Upper lobe of left lung (tissue), 6 donors: ENCODE measurements at regions not wholly inside any gene's neighbourhood (a gene's known extent, or its start where the extent isn't known, plus 50 kb on each side); places are given as distances from the start of the nearest gene placed in this dataset.

Experiments
- ATAC-seq, 2 donors: fragments of 200-7000 bp; cut with Tn5 transposase; one replicate each; pipeline ENCODE4 v1.9.1; 2022; ENCODE audit warnings: mild to moderate bottlenecking in 2 of 2, moderate library complexity in 2 of 2; ENCODE audit not compliant: low FRiP score in 2 of 2
- DNase-seq, 2 donors: peaks; one replicate each; pipeline ENCODE4 v3.0.0-alpha.2; 2019 to 2020
- H3K27ac ChIP-seq, 4 donors: fragments of 200-600 bp; sonication (generic); one replicate each; pipeline ENCODE4 v1.5.1; 2016 to 2019
- H3K27me3 ChIP-seq, 4 donors: fragments of 200-600 bp; sonication (generic); one replicate each; pipeline ENCODE4 v1.5.1; 2017 to 2019
- H3K36me3 ChIP-seq, 4 donors: fragments of 200-600 bp; sonication (generic); one replicate each; pipeline ENCODE4 v1.5.1; 2016 to 2019
- H3K4me1 ChIP-seq, 4 donors: fragments of 200-600 bp; sonication (generic); one replicate each; pipeline ENCODE4 v1.5.1; 2018 to 2019
- H3K4me3 ChIP-seq, 4 donors: fragments of 200-600 bp; sonication (generic); one replicate each; pipeline ENCODE4 v1.5.1; 2017 to 2019; ENCODE audit warnings: mild to moderate bottlenecking in 2 of 4, moderate library complexity in 1 of 4
- H3K9me3 ChIP-seq, 4 donors: fragments of 200-600 bp; sonication (generic); one replicate each; pipeline ENCODE4 v1.5.1; 2018 to 2019
- EP300 ChIP-seq, 4 donors: sonication (generic); formaldehyde crosslinking; IDR thresholded peaks; one replicate each; pipeline ENCODE4 v1.5.1; 2017; ENCODE audit warnings: antibody characterized with exemption in 4 of 4, control low read depth in 2 of 4
- POLR2A ChIP-seq, 4 donors: fragments of 450-650 bp; IDR thresholded peaks; one replicate each; pipeline ENCODE4 v1.5.1; 2016 to 2017; ENCODE audit warnings: antibody characterized with exemption in 4 of 4, mild to moderate bottlenecking in 2 of 4
- POLR2AphosphoS5 ChIP-seq, 2 donors: sonication (generic); formaldehyde crosslinking; IDR thresholded peaks; one replicate each; pipeline ENCODE4 v1.5.1; 2017; ENCODE audit warnings: antibody characterized with exemption in 2 of 2
- WGBS, 2 donors: methylation state at CpG; one replicate each; pipeline ENCODE4 v1.1.5; 2017 to 2018; 5-methylcytosine and 5-hydroxymethylcytosine counted together
- TF ChIP-seq, protein P1 (sequence below), 6 experiments: fragments of 450-650 bp in 4 of 6; fragments of 200-600 bp in 2 of 6; sonication (generic) in 2 of 6; IDR thresholded peaks; one replicate each; pipeline ENCODE4 v1.5.1; 2016 to 2019; ENCODE audit warnings: antibody characterized with exemption in 6 of 6
- donor health status: DM: no; HTN: no; CAD: no; lungs with moderate emphysema.
- donor health status: DM: no; HTN: yes; CAD: no; lungs with severe emphysema.

DNA sequence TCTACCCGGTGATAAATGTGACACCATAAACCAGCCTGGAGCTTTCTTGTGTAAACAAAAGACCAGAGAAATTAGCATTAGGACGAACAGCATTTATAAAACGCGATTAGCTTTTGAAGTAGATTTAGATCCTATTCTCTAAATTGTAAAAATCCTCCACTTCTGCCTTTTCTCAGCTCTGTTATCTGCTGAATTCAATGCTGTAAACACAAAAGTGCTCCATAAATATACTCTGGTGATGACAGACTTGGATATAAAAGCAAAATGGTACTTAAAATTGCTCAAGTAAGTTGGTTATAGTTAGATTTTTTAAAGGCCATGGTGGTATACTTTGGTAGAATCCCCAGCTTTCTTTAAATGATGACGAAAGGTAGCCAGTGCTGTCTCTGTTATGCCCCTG lies 114.6 kb upstream of the RMST start:
- DNase-seq: no peak
- WGBS, 2 donors: 73 to 75% methylated on average over 5 of the region's 5 CpGs
- ATAC-seq: no peak
- Histone ChIP-seq H3K4me3 (no peak overlapping the region), H3K36me3 (no peaks in the 10 kb centered on the region), H3K27me3 (no peaks in the 10 kb centered on the region), H3K9me3 (no peaks in the 10 kb centered on the region), H3K4me1 (no peaks in the 10 kb centered on the region), H3K27ac (no peak overlapping the region)
- TF ChIP-seq POLR2A (IDR thresholded peaks at IDR 0.05): no peak

DNA sequence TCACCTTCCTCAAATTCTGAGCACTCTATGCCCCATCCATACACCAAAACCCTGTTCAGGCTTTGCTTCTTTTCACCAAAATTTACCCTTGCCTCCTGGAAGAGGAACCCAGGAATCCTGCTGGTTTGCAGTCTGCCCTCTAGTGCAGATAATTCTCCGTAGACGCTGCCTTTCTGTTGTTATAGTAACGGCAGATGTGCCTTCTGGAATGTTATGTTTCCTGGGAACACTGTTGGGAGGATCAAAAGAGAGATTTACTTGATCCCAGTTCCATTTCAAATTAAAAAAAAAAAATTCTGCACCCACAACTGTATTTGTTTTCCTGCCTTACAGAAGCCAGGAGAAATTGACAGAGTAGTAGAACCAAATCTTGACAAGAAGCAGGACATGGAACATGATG lies 104.2 kb upstream of the RMST start:
- Histone ChIP-seq H3K27me3 (no peaks in the 10 kb centered on the region), H3K4me1 (no peaks in the 10 kb centered on the region), H3K36me3 (no peaks in the 10 kb centered on the region), H3K27ac (no peak overlapping the region), H3K4me3 (no peak overlapping the region), H3K9me3 (no peaks in the 10 kb centered on the region)
- WGBS, 2 donors: 41 to 61% methylated on average over 3 of the region's 3 CpGs
- TF ChIP-seq EP300 (IDR thresholded peaks at IDR 0.05) (no peak), POLR2AphosphoS5 (IDR thresholded peaks at IDR 0.05) (no peak), POLR2A (IDR thresholded peaks at IDR 0.05) (no peak)
- TF ChIP-seq, protein P1, sequence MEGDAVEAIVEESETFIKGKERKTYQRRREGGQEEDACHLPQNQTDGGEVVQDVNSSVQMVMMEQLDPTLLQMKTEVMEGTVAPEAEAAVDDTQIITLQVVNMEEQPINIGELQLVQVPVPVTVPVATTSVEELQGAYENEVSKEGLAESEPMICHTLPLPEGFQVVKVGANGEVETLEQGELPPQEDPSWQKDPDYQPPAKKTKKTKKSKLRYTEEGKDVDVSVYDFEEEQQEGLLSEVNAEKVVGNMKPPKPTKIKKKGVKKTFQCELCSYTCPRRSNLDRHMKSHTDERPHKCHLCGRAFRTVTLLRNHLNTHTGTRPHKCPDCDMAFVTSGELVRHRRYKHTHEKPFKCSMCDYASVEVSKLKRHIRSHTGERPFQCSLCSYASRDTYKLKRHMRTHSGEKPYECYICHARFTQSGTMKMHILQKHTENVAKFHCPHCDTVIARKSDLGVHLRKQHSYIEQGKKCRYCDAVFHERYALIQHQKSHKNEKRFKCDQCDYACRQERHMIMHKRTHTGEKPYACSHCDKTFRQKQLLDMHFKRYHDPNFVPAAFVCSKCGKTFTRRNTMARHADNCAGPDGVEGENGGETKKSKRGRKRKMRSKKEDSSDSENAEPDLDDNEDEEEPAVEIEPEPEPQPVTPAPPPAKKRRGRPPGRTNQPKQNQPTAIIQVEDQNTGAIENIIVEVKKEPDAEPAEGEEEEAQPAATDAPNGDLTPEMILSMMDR (IDR thresholded peaks at IDR 0.05): no peak
- ATAC-seq (no peak), DNase-seq (no peak)

DNA sequence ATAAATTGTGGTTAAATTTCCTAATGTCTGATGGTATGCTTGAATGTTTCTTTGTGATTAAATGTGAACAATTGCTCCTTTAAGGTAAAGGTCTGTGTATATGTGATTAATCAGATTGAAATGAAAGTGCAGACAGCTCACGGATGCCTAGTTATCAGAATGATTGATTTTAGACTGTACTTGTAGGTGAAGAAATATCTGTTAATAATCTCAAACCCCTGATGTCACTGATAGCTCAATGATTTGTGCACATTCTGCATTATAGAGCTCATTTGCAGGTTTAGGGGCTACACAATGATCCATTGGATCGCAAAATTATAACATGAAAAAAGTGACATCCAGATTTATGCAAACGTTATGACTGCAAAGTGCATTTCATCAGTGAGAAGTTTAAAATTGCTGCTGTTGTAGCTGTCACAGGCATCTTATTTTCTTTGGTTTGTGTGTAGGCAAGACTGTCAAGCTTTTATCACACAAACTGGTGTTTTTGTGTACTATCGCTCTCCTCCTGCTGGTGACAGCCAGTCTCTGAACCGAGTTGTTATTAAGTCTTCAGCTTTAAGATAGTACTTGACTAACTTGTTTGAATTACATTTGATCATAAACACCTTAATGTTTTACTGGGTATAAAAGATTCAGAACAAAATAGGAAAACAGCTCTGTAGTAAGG lies 103.4 kb upstream of the RMST start:
- no peak overlapping the region for H3K4me3 ChIP-seq
- TF ChIP-seq POLR2AphosphoS5 (IDR thresholded peaks at IDR 0.05) (no peak), POLR2A (IDR thresholded peaks at IDR 0.05) (no peak), EP300 (IDR thresholded peaks at IDR 0.05) (no peak)
- TF ChIP-seq, protein P1 (IDR thresholded peaks at IDR 0.05): no peak
- H3K9me3 ChIP-seq: no peaks in the 10 kb centered on the region
- H3K27me3 ChIP-seq: no peaks in the 10 kb centered on the region
- no peaks in the 10 kb centered on the region for H3K36me3 ChIP-seq
- ATAC-seq (no peak), DNase-seq (no peak)
- no peak overlapping the region for H3K27ac ChIP-seq
- H3K4me1 ChIP-seq: no peaks in the 10 kb centered on the region
- 56 to 58% methylated on average over 5 of the region's 5 CpGs for WGBS, 2 donors

DNA sequence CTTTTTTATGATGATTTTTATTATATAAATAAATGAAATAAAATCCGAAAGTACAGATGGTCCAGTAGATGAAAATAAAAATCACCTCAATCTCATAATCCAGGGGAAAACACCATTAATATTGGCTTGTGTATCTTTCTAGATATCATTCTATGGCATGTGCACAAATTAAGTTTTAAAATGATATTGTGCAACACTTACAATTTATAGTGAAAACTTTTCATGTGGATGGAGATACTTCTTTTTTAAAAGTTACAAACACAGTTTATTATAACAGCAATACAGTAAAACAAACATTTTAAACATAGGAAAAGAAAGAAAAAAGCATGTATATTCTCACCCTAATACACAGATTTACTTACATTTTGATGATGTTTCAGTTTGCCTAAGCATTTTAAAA lies 98.9 kb upstream of the RMST start:
- H3K36me3 ChIP-seq: no peaks in the 10 kb centered on the region
- no peaks in the 10 kb centered on the region for H3K9me3 ChIP-seq
- no peak for ATAC-seq
- no peaks in the 10 kb centered on the region for H3K27me3 ChIP-seq
- DNase-seq: no peak
- no peak overlapping the region for H3K27ac ChIP-seq
- no peaks in the 10 kb centered on the region for H3K4me1 ChIP-seq
- 84 to 91% methylated on average over 1 of the region's 1 CpG for WGBS, 2 donors
- no peak overlapping the region for H3K4me3 ChIP-seq
- TF ChIP-seq, protein P1 (IDR thresholded peaks at IDR 0.05): no peak

DNA sequence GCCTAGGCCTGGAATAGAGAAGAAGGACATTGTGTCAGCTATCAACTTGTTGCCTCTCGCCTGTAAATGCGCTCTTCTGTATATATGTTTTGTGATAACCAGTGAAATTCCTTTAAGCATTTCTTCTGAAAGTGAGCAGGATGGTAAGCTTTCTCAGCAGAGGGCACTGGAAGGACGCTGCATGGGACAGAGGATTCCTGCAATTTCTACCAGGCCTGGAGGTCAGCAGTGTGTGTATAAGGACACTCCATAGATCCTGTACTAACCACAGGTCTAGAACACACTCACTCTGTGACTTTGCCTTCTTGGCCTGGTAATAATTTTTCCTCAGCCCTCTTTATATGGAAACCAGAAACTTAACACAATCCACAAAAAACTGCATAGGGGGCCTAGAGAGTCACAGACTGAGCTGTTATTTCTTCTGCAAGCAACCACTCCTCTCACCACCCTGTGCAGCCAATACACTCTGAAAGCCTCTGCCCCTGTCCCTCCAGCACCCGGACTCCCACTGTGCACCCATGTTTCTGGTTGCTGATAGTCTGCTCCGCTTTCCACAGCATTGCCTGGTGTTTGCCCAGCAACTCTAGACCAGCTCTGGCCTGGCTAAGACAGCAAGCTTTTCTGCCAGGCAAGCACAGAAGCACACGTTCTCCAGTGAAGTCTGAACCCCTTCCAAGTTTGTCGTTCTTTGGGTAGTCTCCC lies 94.0 kb upstream of the RMST start:
- Histone ChIP-seq H3K4me1 (no peaks in the 10 kb centered on the region), H3K27ac (no peak overlapping the region), H3K9me3 (no peaks in the 10 kb centered on the region), H3K4me3 (no peak overlapping the region), H3K36me3 (no peaks in the 10 kb centered on the region), H3K27me3 (no peaks in the 10 kb centered on the region)
- TF ChIP-seq EP300 (IDR thresholded peaks at IDR 0.05) (no peak), POLR2A (IDR thresholded peaks at IDR 0.05) (no peak), POLR2AphosphoS5 (IDR thresholded peaks at IDR 0.05) (no peak)
- TF ChIP-seq, protein P1 (IDR thresholded peaks at IDR 0.05): no peak
- DNase-seq (no peak), ATAC-seq (no peak)
- WGBS, 2 donors: 58 to 84% methylated on average over 7 of the region's 7 CpGs
